ENCODE measurements at regions not wholly inside any gene's neighbourhood (a gene's known extent, or its start where the extent isn't known, plus 50 kb on each side); places are given as distances from the start of the nearest gene placed in this dataset.

DNA sequence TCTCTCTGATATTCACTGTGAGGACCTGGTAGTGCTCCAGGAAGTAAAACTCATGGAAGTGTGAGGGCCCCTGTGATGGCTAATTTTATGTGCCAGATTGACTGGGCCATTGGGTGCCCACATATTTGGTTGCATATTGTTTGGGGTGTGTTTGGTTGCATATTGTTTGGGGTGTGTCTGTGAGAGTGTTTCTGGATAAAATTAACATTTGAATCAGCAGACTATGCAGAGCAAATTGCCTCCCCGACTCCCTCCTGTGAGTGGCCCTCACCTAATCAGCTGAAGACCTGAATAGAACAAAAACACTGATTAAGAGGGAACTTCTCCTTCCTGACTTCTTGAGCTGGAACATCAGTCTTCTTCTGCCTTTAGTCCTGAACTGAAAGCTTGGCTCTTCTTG is 173.3 kb upstream of the LINC00305 start:
- DNase-seq (ENCODE audit: low read depth), result no peak

- DNase-seq (ENCODE audit: low read depth), result no peak
These were observed 169.7 kb upstream of the LINC00305 start for GRCh38 chr18:64318547-64318946.

GRCh38 chr18:64311859-64312258 is 163.0 kb upstream of the LINC00305 start:
- no peak for DNase-seq (ENCODE audit: low read depth)

- DNase-seq (ENCODE audit: low read depth), result no peak
These were observed 147.0 kb upstream of the LINC00305 start for GRCh38 chr18:64295839-64296238.

- no peak for DNase-seq (ENCODE audit: low read depth)
These were observed 146.1 kb upstream of the LINC00305 start for GRCh38 chr18:64294967-64295366.

DNA sequence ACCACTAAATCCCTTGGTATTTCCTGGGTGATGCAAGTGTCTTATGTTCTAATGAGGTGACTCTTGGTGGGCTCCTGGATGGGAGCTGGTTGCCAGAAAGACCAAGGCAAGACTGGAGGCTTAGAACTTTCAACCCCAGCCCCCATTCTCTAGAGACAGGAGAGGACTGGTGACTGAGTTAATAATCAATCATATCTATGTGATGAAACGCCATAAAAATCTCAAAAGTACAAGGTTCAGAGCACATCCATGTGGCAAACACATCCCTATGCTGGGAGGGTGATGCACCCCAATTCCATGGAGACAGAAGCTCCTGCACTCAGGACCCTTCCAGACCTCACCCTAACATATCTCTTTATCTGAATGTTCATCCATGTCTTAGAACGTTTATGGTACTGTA is 139.5 kb upstream of the LINC00305 start:
- no peak for DNase-seq (ENCODE audit: low read depth)

GRCh38 chr18:64287926-64288325 is 139.0 kb upstream of the LINC00305 start:
- no peak for DNase-seq (ENCODE audit: low read depth)

GRCh38 chr18:64283059-64283458 is 134.2 kb upstream of the LINC00305 start:
- no peak for DNase-seq (ENCODE audit: low read depth)

GRCh38 chr18:64278026-64278425 is 129.1 kb upstream of the LINC00305 start:
- no peak for DNase-seq (ENCODE audit: low read depth)

DNA sequence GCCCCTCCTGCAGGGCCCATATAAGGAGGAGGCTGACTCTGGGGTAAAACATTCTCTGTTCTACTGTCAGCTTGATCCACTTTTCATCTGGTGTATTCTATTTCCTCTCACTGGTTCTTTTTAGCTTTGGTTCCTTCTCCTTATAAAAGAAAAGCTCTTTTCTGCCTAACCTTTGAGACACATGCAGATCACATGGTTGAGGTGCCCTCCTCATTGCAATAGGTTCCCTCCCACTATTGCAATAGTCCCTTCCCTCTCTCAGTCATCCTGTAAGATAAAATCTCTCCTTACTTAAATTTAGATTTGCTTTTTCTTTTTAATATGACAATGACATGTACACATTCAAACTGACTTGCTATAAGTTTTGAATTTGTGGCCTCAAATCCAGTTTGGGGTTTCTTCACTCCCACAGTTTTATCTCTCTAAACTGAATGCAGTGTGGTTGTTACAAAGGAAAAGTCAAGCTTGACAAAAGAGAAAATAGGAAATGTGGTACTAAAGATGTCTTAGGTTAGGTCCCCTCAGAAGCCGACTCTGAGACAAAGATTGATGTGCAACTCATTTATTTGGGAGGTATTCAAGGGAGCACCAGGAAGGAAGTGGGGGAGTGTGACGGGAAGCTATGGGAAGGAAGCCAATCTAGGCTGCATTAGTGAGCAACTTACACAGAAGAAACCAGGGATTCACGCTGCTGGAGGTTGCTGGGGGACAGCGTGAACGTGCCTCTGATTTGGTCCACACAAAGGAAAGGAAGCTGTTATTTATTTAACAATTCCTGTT is 127.6 kb upstream of the LINC00305 start:
- DNase-seq (ENCODE audit: low read depth), result no peak

- no peak for DNase-seq (ENCODE audit: low read depth)
These were observed 126.9 kb upstream of the LINC00305 start for GRCh38 chr18:64275593-64276300.

GRCh38 chr18:64273724-64274123 is 124.8 kb upstream of the LINC00305 start:
- no peak for DNase-seq (ENCODE audit: low read depth)

GRCh38 chr18:64271975-64272659 is 123.2 kb upstream of the LINC00305 start:
- no peak for DNase-seq (ENCODE audit: low read depth)

DNA sequence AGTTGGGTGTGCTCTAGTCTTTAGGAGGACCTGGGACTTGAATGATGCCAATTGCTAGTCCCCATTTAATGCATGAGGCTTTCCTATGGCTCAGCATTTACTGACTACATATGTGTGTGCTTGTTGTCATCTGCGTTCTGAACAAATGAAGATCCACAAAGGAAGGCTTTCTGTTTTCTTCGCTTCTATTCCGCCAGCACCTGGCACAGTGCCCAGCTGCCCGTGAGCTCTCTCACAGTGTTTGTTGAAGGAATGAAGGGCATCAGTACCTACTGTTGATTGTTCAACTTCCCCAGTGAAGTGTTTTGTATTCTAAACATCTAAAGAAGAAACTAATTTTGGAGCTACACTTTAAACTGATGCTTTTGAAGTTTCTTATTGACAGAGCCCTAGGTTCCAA is 122.4 kb upstream of the LINC00305 start:
- DNase-seq (ENCODE audit: low read depth), result no peak

DNA sequence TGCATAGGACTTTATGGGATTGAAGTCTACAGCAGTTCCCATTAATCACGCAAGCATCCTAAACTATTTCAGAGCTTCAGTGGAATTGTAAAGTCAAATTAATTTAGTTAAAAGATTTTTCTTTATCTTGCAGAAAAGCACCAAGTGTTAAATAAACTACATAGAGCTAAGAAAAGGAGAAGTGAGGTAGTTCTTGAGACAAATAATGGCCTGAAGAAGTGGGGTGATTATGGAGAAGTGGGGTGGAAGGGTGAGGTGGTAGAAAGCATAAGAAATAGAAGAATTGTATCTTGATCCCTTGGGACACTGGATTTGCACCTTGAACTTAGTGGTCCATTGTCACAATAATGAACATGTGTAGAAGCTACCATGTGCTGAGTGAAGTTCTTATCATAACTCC is 121.7 kb upstream of the LINC00305 start:
- DNase-seq (ENCODE audit: low read depth), result no peak

DNA sequence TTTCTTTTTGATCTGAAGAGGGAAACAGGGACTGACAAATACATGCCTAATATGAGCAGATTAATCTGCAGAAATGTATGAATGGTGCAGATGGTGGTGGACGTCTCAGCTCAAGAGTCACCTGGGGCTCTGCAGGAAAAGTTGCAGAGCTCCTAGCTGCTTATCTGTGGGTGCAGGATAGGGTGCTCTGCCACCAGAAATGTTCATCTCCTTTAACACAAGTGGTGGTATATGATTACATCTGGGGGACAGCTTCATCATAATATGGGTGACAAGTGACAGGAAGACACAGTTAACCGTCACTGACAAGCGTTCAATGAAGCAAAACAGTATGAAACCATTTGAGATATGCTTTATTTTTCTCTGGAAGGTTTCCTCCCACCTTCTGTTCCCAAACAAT is 121.2 kb upstream of the LINC00305 start:
- DNase-seq (ENCODE audit: low read depth), result no peak

- DNase-seq (ENCODE audit: low read depth), result no peak
These were observed 115.3 kb upstream of the LINC00305 start for GRCh38 chr18:64264171-64264570.

GRCh38 chr18:64260810-64261209 is 111.9 kb upstream of the LINC00305 start:
- DNase-seq (ENCODE audit: low read depth), result no peak

GRCh38 chr18:64259871-64260270 is 111.0 kb upstream of the LINC00305 start:
- DNase-seq (ENCODE audit: low read depth), result no peak

DNA sequence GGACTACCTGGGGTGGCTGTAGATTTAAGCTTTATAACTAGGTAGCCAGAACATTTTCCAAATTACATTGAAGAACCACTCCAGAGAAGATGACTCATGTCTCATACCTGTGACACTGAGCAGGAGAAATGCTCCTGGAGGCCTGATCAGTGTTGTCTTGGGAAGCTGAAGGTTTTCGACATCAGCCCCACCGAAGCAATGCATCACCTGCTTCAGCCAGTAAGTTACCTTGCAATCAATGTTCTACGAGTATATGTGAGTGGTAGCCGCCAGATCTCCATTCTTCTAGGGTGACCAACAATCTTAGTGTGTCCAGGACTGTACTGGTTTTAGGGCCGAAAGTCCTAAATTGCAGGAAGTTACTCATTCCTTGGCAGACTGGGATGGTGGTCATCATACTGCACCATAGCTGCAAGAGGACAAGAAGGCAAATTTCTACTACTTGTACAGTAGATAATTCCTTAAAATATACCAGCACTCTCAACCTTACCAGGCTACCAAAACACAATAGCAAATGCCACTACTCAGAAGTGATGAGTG is 109.3 kb upstream of the LINC00305 start:
- no peak for DNase-seq (ENCODE audit: low read depth)

GRCh38 chr18:64254399-64255093 is 105.7 kb upstream of the LINC00305 start:
- no peak for DNase-seq (ENCODE audit: low read depth)

GRCh38 chr18:64253873-64254272 is 105.0 kb upstream of the LINC00305 start:
- no peak for DNase-seq (ENCODE audit: low read depth)

All from ELR (cell line).